ENCODE measurements at regions not wholly inside any gene's neighbourhood (a gene's known extent, or its start where the extent isn't known, plus 50 kb on each side); places are given as distances from the start of the nearest gene placed in this dataset.
"Not testable (repeated sequence)": the region's sequence is repeated elsewhere in the genome, so short reads cannot be mapped to it uniquely, and the experiment has no call there.

DNA sequence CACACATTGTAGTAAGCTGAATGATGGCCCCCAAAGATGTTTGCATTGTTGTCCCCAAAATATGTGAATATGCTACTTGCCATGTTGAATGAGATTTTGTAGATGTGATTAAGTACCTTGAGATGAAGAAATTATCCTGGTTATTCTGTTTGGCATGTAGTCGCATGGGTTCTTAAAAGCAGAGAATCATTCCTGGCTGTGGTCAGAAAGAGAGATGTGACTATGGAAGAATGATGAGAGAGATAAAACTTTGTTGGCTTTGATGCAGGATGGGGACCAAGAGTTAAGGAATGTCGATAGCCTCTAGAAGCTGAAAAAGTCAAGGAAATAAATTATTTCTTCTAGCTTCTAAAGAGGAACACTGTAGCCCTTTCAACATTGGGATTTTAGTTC is 200.2 kb upstream of the ZNF322 start:
- H3K9me3 Mint-ChIP-seq; ATAC-seq; DNase-seq (ENCODE audit: low spot score in 2 of 2); H3K36me3 Mint-ChIP-seq; H3K27ac Mint-ChIP-seq: not testable (repeated sequence)

GRCh38 chr6:26861913-26862312 is 202.4 kb upstream of the ZNF322 start:
- H3K27ac Mint-ChIP-seq; ATAC-seq; DNase-seq (ENCODE audit: low spot score in 2 of 2); H3K9me3 Mint-ChIP-seq; H3K36me3 Mint-ChIP-seq: not testable (repeated sequence)

DNA sequence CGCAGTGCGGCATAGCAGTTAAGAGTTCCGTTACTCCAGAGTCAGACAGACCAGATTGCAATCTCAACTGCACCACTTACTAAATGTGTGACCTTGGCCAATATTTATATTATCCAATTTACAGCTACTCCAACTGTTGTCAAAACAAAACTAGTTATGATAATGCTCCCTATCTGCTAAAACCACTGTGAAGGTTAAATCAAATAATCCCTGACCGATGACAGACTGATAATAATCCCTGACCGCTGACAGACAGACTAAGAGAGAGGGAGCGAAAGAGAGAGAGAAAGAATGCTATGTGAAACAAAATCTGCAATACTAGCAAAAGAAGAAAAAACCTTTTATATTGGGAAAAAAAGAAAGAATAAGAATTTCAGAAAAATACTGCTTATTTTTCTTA is 204.1 kb upstream of the ZNF322 start:
- ATAC-seq; H3K9me3 Mint-ChIP-seq; H3K36me3 Mint-ChIP-seq; DNase-seq (ENCODE audit: low spot score in 2 of 2); H3K27ac Mint-ChIP-seq: not testable (repeated sequence)

DNA sequence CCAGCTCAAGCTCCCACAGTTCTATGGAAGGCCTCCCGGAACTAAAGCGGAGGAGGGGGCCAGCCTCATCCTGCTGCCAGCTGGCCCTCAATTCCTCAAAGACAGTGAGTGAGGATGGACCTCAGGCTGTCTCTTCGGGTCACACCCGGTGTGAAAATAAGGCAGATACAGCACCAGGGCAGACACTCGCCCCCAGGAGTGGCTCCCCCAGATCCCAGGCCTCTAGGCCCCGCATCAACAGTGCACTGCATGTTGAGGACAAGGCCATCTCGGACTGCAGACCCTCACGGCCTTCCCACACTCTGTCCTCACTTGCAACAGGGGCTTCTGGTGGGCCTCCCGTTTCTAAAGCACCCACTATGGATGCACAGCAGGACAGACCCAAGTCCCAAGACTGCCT is 239.2 kb upstream of the ZNF322 start:
- not testable (repeated sequence) for H3K27ac Mint-ChIP-seq; H3K9me3 Mint-ChIP-seq; DNase-seq (ENCODE audit: low spot score in 2 of 2); ATAC-seq; H3K36me3 Mint-ChIP-seq

DNA sequence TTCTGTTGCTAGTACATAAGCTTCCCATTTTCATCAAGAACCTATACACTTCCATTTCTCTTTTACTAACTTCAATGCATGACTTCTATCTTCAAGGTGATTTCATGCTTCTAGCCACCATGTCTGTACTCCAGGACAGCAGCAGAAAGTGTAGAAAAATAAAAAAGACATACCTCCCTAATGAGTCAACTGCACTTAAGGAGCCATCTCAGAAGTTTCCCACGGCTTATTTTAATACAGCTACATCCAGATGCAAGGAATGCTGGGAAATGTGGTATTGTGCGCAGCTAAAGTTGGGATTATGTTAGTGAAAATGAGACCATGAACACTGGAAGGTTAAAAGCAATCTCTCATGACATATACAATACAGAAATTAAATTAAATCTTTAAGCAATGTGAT is 264.7 kb upstream of the ZNF322 start:
- H3K27ac Mint-ChIP-seq; ATAC-seq; H3K9me3 Mint-ChIP-seq; H3K36me3 Mint-ChIP-seq; DNase-seq (ENCODE audit: low spot score in 2 of 2): not testable (repeated sequence)

- H3K9me3 Mint-ChIP-seq; H3K27ac Mint-ChIP-seq; DNase-seq (ENCODE audit: low spot score in 2 of 2); H3K36me3 Mint-ChIP-seq; ATAC-seq: not testable (repeated sequence)
Observed at GRCh38 chr6:26928190-26928589, 268.6 kb upstream of the ZNF322 start.

DNA sequence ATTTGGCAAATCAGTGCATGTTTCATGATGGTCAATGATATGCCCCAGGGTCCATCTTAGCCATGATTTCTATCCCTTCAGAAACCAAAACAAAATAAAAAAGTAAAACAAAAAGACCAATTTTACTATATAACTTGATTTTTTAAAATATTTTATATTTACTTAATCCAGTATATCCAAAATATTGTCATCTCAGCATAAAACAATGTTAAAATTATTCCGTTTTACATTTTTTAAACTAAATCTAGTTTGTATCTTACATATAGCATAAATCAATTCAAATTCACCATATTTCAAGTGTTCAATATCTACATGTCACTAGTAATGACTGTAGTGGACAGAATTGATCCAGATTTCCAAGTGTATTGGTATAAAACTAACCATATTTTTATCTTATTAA is 277.7 kb upstream of the ZNF322 start:
- not testable (repeated sequence) for ATAC-seq; H3K9me3 Mint-ChIP-seq; H3K36me3 Mint-ChIP-seq; DNase-seq (ENCODE audit: low spot score in 2 of 2); H3K27ac Mint-ChIP-seq

DNA sequence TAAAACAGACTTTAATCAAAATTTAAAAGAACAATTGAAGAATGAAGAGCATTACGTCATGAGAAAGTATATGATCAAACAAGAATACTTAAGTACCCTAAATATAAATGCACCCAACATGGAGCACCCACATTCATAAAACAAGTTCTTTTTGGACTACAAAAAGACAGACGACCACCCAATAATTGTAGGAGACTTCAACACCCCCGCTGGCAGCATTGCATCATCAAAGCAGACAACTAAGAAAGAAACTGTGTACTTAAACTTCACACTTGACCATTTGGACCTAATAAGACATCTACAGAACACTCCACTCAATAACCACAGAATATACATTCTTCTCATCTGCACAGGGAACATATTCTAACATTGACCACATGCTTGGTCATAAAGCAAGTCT is 291.7 kb upstream of the ZNF322 start:
- not testable (repeated sequence) for H3K9me3 Mint-ChIP-seq; ATAC-seq; DNase-seq (ENCODE audit: low spot score in 2 of 2); H3K27ac Mint-ChIP-seq
- H3K36me3 Mint-ChIP-seq, result peaks cover 0 to 11% of the 10 kb centered on the region in 2 donors

DNA sequence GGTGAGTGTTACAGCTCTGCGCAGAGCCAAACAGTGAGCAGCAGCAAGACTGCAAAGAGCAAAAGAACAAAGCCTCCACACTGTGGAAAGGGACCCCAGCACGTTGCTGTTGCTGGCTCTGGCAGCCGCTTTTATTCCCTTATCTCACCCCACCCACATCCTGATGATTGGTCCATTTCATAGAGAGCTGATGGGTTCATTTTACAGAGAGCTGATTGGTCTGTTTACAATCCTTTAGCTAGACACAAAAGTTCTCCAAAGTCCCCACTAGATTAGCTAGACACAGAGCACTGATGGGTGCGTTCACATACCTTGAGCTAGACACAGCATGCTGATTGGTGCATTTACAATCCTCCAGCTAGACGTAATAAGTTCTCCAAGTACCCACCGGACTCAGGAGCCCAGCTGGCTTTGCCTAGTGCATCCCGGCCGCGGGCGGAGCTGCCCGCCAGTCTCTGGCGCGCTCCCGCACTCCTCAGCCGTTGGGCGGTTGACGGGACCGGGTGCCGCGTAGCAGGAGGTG is 291.4 kb upstream of the PRSS16 start:
- H3K9me3 Mint-ChIP-seq, H3K36me3 Mint-ChIP-seq: not testable (repeated sequence)
- DNase-seq (ENCODE audit: low spot score in 2 of 2), result peak; percentile 59 to 69
- peak; percentile 65 to 78 for ATAC-seq
- peak overlapping the region; percentile 63 to 93 for H3K27ac Mint-ChIP-seq

- ATAC-seq (peak; percentile 95 to 97), DNase-seq (ENCODE audit: low spot score in 2 of 2) (peak; percentile 83 to 89)
- H3K36me3 Mint-ChIP-seq, H3K9me3 Mint-ChIP-seq: not testable (repeated sequence)
- peak overlapping the region; percentile 84 to 86 for H3K27ac Mint-ChIP-seq
Observed at GRCh38 chr6:26956601-26957184, 290.8 kb upstream of the PRSS16 start.

- peak overlapping the region in 1 of 2 donors; percentile 86 for H3K27ac Mint-ChIP-seq
- H3K9me3 Mint-ChIP-seq; DNase-seq (ENCODE audit: low spot score in 2 of 2); H3K36me3 Mint-ChIP-seq; ATAC-seq: not testable (repeated sequence)
Observed at GRCh38 chr6:26957399-26958127, 289.9 kb upstream of the PRSS16 start.

DNA sequence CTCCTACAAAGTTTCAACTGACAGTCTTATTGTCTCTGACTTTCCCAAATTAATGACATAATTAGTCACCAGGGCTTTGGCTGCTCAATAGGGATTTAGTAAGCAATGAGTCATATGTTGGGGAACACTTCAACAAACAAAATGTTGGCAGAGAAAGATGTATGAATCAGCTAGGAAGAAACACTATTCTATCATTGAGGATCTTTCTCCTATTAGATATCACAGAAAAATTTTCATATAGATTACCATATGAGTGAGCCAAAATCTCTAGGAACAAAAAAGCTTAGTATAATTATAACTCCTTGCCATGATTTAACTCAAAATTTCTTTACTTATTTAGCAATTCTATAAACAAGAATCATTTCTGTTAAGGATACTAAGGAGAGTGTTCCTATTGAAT is 286.3 kb upstream of the PRSS16 start:
- ATAC-seq; H3K36me3 Mint-ChIP-seq; H3K27ac Mint-ChIP-seq; DNase-seq (ENCODE audit: low spot score in 2 of 2); H3K9me3 Mint-ChIP-seq: not testable (repeated sequence)

DNA sequence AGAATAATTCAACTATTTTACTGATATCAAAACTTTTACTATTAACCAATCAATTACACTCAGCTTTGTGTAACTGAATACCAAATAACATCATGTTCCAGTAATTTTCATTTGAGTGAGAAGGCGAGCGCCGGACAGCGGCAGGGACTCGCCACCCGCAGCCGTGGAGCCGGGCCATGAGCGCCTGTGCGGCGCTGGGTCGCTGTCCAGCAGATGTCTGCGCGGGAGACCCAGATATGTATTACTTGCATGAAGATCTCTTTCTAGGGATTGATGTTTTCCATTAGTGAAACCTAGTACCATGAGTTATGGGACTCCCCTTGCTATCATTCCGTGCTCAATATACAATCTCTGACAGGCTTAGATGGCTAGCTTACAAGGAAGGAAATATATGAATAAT is 245.1 kb upstream of the PRSS16 start:
- ATAC-seq, result no peak
- H3K36me3 Mint-ChIP-seq, result no peaks in the 10 kb centered on the region
- H3K27ac Mint-ChIP-seq, result no peak overlapping the region
- no peak for DNase-seq (ENCODE audit: low spot score in 2 of 2)
- H3K9me3 Mint-ChIP-seq, result no peaks in the 10 kb centered on the region

GRCh38 chr6:27007020-27007419 is 240.5 kb upstream of the PRSS16 start:
- H3K9me3 Mint-ChIP-seq, result peaks cover 4 to 11% of the 10 kb centered on the region in 2 donors
- DNase-seq (ENCODE audit: low spot score in 2 of 2), result no peak
- no peak for ATAC-seq
- H3K36me3 Mint-ChIP-seq, result peaks cover 5 to 29% of the 10 kb centered on the region in 2 donors
- no peak overlapping the region for H3K27ac Mint-ChIP-seq

GRCh38 chr6:27008613-27009012 is 238.9 kb upstream of the PRSS16 start:
- Mint-ChIP-seq H3K9me3 (peaks cover 4 to 20% of the 10 kb centered on the region in 2 donors), H3K36me3 (peaks cover 5 to 37% of the 10 kb centered on the region in 2 donors)
- not testable (repeated sequence) for DNase-seq (ENCODE audit: low spot score in 2 of 2); ATAC-seq; H3K27ac Mint-ChIP-seq

GRCh38 chr6:27014053-27014452 is 233.4 kb upstream of the PRSS16 start:
- Mint-ChIP-seq H3K36me3 (peaks cover 10 to 28% of the 10 kb centered on the region in 2 donors), H3K9me3 (peaks cover 16 to 29% of the 10 kb centered on the region in 2 donors)
- not testable (repeated sequence) for ATAC-seq; H3K27ac Mint-ChIP-seq; DNase-seq (ENCODE audit: low spot score in 2 of 2)

DNA sequence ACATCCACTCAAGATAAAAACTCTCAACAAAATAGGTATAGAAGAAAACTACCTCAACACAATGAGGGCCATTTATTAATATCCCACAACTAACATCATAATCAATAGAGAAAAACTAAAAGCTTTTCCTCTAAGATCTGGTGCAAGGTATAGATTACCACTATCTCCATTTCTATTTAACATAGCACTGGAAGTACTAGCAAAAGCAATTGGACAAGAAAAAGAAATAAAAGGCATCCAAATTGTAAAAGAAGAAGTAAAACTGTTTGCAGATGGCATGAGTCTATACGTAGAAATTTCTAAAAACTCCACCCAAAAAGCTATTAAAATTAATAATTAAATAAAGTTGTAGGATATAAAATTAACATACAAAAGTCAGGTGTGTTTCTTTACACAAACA is 230.8 kb upstream of the PRSS16 start:
- Mint-ChIP-seq H3K36me3 (peaks cover 5 to 21% of the 10 kb centered on the region in 2 donors), H3K27ac (no peak overlapping the region), H3K9me3 (peaks cover 12 to 18% of the 10 kb centered on the region in 2 donors)
- DNase-seq (ENCODE audit: low spot score in 2 of 2), result no peak
- no peak for ATAC-seq

DNA sequence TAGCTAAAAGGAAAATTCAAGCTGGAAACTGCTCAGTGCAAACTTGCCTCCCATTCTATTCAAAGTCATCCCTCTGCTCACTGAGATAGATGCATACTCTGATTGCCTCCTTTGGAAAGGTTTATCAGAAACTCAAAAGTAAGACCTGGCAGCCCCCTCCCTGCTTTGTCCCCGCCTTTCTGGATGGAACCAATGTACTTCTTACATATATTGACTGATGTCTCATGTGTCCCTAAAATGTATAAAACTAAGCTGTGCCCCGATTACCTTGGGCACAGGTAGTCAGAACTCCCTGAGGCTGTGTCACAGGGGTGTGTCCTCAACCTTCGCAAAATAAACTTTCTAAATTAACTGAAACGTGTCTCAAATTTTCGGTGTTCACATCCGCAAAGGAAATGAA is 229.1 kb upstream of the PRSS16 start:
- DNase-seq (ENCODE audit: low spot score in 2 of 2); H3K27ac Mint-ChIP-seq; ATAC-seq: not testable (repeated sequence)
- Mint-ChIP-seq H3K9me3 (peaks cover 9 to 12% of the 10 kb centered on the region in 2 donors), H3K36me3 (peaks cover 5 to 11% of the 10 kb centered on the region in 2 donors)
